ENCODE measurements at regions not wholly inside any gene's neighbourhood (a gene's known extent, or its start where the extent isn't known, plus 50 kb on each side); places are given as distances from the start of the nearest gene placed in this dataset.

- no peak for DNase-seq (ENCODE audit: low spot score)
- TF ChIP-seq, protein P1, sequence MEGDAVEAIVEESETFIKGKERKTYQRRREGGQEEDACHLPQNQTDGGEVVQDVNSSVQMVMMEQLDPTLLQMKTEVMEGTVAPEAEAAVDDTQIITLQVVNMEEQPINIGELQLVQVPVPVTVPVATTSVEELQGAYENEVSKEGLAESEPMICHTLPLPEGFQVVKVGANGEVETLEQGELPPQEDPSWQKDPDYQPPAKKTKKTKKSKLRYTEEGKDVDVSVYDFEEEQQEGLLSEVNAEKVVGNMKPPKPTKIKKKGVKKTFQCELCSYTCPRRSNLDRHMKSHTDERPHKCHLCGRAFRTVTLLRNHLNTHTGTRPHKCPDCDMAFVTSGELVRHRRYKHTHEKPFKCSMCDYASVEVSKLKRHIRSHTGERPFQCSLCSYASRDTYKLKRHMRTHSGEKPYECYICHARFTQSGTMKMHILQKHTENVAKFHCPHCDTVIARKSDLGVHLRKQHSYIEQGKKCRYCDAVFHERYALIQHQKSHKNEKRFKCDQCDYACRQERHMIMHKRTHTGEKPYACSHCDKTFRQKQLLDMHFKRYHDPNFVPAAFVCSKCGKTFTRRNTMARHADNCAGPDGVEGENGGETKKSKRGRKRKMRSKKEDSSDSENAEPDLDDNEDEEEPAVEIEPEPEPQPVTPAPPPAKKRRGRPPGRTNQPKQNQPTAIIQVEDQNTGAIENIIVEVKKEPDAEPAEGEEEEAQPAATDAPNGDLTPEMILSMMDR (IDR thresholded peaks at IDR 0.05; ENCODE audit: extremely low read depth, missing control alignments), result no peak
Measured at GRCh38 chr4:22988526-22988925, 295.8 kb downstream of the GBA3 start.

DNA sequence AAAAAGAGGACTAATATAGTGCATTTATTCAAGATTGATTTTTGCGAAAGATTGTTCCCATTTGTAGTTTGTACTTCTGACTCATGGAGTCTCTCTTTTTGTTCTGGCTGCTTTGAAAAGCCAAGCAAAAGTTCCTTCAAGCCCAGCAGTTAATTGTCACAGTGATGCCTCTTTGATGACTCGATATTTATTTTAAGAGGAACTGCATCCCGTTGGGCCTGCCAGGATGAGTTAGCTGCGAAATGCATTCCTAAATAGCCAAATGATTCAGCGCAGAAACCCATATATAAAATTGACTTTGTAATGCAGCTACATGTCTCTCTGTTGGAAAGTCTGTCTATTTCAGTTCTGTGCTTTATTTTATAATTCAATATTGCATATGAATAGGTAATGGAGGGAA lies 295.1 kb downstream of the GBA3 start:
- no peak for DNase-seq (ENCODE audit: low spot score)
- TF ChIP-seq, protein P1 (IDR thresholded peaks at IDR 0.05; ENCODE audit: extremely low read depth, missing control alignments), result no peak

GRCh38 chr4:22986881-22987280 lies 294.1 kb downstream of the GBA3 start:
- TF ChIP-seq, protein P1 (IDR thresholded peaks at IDR 0.05; ENCODE audit: extremely low read depth, missing control alignments), result no peak
- DNase-seq (ENCODE audit: low spot score), result no peak

DNA sequence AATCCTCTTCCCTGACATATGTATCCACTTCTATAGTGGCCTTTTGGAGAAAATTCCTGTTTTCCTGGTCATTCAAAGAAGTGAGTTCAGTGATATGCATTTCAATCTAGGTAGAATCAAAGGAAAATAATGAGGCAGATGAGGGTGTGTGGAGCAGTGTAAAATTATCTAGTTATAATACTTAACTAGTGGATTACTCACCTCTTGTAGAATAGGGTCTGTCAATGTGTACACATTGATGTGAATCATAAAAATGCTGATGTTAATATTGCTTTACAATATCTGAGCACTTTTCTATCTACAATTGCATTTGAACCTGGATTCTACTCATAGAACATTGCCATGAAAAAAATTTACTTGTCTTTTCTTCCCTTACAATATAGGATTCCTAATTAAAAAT lies 293.5 kb downstream of the GBA3 start:
- no peak for DNase-seq (ENCODE audit: low spot score)
- TF ChIP-seq, protein P1 (IDR thresholded peaks at IDR 0.05; ENCODE audit: extremely low read depth, missing control alignments), result no peak

DNA sequence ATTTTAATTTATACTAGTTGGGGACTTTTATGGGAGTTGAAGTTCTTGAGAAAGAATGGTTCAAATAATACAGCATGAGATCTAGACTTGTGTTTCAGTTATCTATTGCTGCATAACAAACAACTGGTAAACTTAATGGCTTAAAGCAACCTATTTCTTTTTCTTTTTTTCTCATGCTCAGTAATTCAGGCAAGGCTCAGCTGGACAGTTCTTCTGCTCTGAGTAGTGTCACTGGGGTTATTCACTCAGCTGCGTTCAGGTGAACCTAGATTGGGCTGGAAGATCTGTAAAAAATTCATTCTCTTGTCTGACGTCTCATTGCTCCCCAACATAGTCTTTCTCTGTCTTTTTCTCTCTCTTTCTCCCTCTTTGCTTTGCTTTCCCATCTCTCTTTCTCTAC lies 291.7 kb downstream of the GBA3 start:
- DNase-seq (ENCODE audit: low spot score), result no peak
- TF ChIP-seq, protein P1 (IDR thresholded peaks at IDR 0.05; ENCODE audit: extremely low read depth, missing control alignments), result no peak

GRCh38 chr4:22978656-22979055 lies 285.9 kb downstream of the GBA3 start:
- TF ChIP-seq, protein P1 (IDR thresholded peaks at IDR 0.05; ENCODE audit: extremely low read depth, missing control alignments), result no peak
- DNase-seq (ENCODE audit: low spot score), result no peak

GRCh38 chr4:22970665-22971064 lies 277.9 kb downstream of the GBA3 start:
- DNase-seq (ENCODE audit: low spot score), result no peak
- TF ChIP-seq, protein P1 (IDR thresholded peaks at IDR 0.05; ENCODE audit: extremely low read depth, missing control alignments), result no peak

All from GM20000 (cell line).